ENCODE measurements at regions not wholly inside any gene's neighbourhood (a gene's known extent, or its start where the extent isn't known, plus 50 kb on each side); places are given as distances from the start of the nearest gene placed in this dataset.
A peak's percentile ranks its signal among the peaks of the same experiment; 100 is the strongest.

DNA sequence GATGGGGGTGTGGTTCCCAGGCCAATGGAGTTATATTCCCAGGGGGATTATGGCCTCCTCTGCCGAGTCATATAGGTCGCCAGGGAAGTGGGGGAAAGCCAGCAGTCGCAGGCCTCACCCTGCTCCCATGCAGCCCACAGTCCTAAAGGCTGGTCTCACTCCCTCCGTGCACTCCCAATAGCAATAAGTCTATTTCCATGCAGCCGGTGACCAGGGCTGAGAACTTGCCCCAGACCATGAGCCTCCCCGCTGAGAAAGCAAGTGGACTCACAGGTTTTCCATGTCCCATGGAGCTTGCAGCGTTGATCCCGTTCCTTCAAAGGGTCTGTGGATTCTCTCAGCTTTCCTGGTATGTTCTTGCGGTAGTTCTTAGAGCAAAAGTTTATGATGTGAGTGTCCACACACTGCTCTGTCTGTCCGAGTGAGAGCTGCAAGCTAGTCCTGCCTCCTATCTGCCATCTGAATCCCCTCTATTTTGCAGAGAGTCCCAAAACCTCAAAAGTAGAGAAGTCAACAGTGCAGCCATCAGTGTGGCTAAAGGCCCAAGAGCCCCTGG, 81.7 kb upstream of the TMPRSS2 start:
- intact Hi-C loops (cut with DNase I, micrococcal nuclease) = no loop called here
- no peak overlapping the region for H3K4me3 ChIP-seq
- ATAC-seq = no peak
- no peak for TF ChIP-seq CTCF (IDR thresholded peaks at IDR 0.05)
- no peaks in the 10 kb centered on the region for H3K4me1 ChIP-seq (ENCODE audit: low read depth)
- DNase-seq = peak in 1 of 3 donors; percentile 20
- H3K9me3 ChIP-seq = no peaks in the 10 kb centered on the region
- no peaks in the 10 kb centered on the region for H3K36me3 ChIP-seq (ENCODE audit: low read depth)

DNA sequence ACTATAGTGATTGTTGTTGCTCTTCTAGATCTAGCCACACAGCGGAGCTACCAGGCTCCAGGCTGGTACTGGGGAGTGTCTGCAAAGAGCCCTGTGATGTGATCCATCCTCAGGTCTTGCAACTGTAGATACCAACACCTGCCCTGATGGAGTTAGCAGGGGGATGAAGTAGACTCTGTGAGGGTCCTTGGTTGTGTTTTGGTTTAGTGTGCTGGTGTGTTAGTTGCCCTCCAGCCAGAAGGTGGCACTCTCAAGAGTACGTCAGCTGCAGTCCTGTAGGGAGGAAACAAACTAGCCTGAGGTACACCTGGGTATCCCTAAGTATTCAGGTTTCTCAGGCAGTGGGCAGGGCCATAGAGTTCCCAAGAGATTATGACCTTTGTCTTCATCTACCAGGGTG, 81.2 kb upstream of the TMPRSS2 start:
- no peak for TF ChIP-seq CTCF (IDR thresholded peaks at IDR 0.05)
- intact Hi-C loops (cut with DNase I, micrococcal nuclease) = no loop called here
- peak in 1 of 3 donors; percentile 9 for DNase-seq
- H3K4me3 ChIP-seq = no peak overlapping the region
- no peak for ATAC-seq
- H3K36me3 ChIP-seq (ENCODE audit: low read depth) = no peaks in the 10 kb centered on the region
- no peaks in the 10 kb centered on the region for H3K9me3 ChIP-seq
- H3K4me1 ChIP-seq (ENCODE audit: low read depth) = no peaks in the 10 kb centered on the region

- DNase-seq (peak in 1 of 3 donors; percentile 30), ATAC-seq (no peak)
- H3K4me1 ChIP-seq (ENCODE audit: low read depth) = peaks cover 13% of the 10 kb centered on the region
- no peaks in the 10 kb centered on the region for H3K36me3 ChIP-seq (ENCODE audit: low read depth)
- intact Hi-C loops (cut with DNase I, micrococcal nuclease) = no loop called here
- TF ChIP-seq CTCF (IDR thresholded peaks at IDR 0.05) = no peak
- no peaks in the 10 kb centered on the region for H3K9me3 ChIP-seq
- no peak overlapping the region for H3K4me3 ChIP-seq
Observed at GRCh38 chr21:41585199-41585994, 77.4 kb upstream of the TMPRSS2 start.

- intact Hi-C loops (cut with DNase I, micrococcal nuclease) = no loop called here
- TF ChIP-seq CTCF (IDR thresholded peaks at IDR 0.05) = no peak
- peaks cover 13% of the 10 kb centered on the region for H3K4me1 ChIP-seq (ENCODE audit: low read depth)
Observed at GRCh38 chr21:41584603-41585176, 76.7 kb upstream of the TMPRSS2 start.

GRCh38 chr21:41583274-41583790, 75.4 kb upstream of the TMPRSS2 start:
- no peaks in the 10 kb centered on the region for H3K36me3 ChIP-seq (ENCODE audit: low read depth)
- H3K4me1 ChIP-seq (ENCODE audit: low read depth) = peaks cover 17% of the 10 kb centered on the region
- no peak overlapping the region for H3K4me3 ChIP-seq
- DNase-seq = peak in 1 of 3 donors; percentile 55
- peaks cover under 1% of the 10 kb centered on the region for H3K9me3 ChIP-seq
- TF ChIP-seq CTCF (IDR thresholded peaks at IDR 0.05) = no peak
- ATAC-seq = peak; percentile 7
- intact Hi-C loops (cut with DNase I, micrococcal nuclease) = no loop called here

More at GRCh38 chr21:41584603-41585176, 76.7 kb upstream of the TMPRSS2 start:
- Histone ChIP-seq H3K36me3 (ENCODE audit: low read depth) (no peaks in the 10 kb centered on the region), H3K9me3 (no peaks in the 10 kb centered on the region), H3K4me3 (no peak overlapping the region)
- DNase-seq (peak in 1 of 3 donors; percentile 27), ATAC-seq (no peak)
